ENCODE measurements at regions not wholly inside any gene's neighbourhood (a gene's known extent, or its start where the extent isn't known, plus 50 kb on each side); places are given as distances from the start of the nearest gene placed in this dataset.
"Not testable (repeated sequence)": the region's sequence is repeated elsewhere in the genome, so short reads cannot be mapped to it uniquely, and the experiment has no call there.

DNA sequence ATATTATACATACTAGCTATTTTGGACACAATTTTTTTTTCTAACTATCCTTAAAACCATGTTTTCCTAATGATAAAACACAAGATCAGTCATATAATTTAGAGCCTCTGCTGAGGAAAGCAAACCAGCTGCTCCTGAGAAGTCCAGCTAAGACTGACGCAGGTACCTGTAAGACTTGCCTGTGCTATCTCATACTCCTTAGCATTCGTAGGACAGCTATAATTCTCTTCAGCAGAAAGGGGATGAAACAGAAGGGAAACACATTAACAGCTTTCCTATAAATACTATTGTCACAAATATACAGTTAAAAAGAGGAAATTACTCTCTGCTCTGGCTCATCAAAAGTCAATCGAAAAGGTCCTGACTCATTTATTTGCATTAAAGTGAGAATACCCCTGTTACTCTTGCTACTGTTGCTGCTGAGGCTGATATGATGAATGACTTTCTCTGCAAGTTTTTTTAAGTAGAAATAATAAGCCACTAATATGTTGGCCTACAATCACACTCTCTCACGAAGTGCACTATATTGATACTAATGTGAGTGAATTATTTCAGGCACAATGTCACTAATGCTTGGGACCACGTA is 757.1 kb downstream of the KCNT2 start:
- no peak for DNase-seq (ENCODE audit: low read depth in 1 of 2, low spot score in 1 of 2)
- Histone ChIP-seq H3K27me3 (ENCODE audit: insufficient read depth, poor library complexity, severe bottlenecking) (no peaks in the 10 kb centered on the region), H3K27ac (replicated peaks) (no peak overlapping the region), H3K4me3 (replicated peaks; ENCODE audit: insufficient read depth, low read length) (no peak overlapping the region)
- TF ChIP-seq SPI1 (IDR thresholded peaks at IDR 0.05; ENCODE audit: borderline replicate concordance, low read depth) (no peak), POLR2AphosphoS5 (IDR thresholded peaks at IDR 0.05; ENCODE audit: low read depth) (no peak), GABPA (IDR thresholded peaks at IDR 0.05; ENCODE audit: low read depth) (no peak)
- TF ChIP-seq, protein P1, sequence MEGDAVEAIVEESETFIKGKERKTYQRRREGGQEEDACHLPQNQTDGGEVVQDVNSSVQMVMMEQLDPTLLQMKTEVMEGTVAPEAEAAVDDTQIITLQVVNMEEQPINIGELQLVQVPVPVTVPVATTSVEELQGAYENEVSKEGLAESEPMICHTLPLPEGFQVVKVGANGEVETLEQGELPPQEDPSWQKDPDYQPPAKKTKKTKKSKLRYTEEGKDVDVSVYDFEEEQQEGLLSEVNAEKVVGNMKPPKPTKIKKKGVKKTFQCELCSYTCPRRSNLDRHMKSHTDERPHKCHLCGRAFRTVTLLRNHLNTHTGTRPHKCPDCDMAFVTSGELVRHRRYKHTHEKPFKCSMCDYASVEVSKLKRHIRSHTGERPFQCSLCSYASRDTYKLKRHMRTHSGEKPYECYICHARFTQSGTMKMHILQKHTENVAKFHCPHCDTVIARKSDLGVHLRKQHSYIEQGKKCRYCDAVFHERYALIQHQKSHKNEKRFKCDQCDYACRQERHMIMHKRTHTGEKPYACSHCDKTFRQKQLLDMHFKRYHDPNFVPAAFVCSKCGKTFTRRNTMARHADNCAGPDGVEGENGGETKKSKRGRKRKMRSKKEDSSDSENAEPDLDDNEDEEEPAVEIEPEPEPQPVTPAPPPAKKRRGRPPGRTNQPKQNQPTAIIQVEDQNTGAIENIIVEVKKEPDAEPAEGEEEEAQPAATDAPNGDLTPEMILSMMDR (IDR thresholded peaks at IDR 0.05; ENCODE audit: insufficient read depth, low read length), result no peak

DNA sequence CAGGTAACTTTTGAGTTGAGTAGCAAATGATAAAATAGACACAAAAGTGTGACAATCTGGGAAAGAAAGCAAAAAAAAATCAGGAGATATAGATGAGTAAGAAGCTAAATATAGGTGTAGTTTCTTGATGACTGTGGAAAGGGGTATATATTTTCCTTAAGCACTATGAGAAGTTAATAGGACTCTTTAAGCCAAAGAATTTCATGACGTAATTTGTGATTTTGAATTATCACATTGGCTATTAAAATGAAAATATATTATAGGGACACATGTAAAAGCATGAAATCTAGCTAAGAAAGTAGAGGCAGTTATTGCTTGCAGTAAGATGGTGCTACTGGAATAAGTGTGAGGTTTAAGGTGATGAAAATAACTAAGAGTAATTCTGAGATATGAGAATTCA is 759.1 kb downstream of the KCNT2 start:
- TF ChIP-seq SPI1 (IDR thresholded peaks at IDR 0.05; ENCODE audit: borderline replicate concordance, low read depth) (no peak), POLR2AphosphoS5 (IDR thresholded peaks at IDR 0.05; ENCODE audit: low read depth) (no peak)
- Histone ChIP-seq H3K27me3 (ENCODE audit: insufficient read depth, poor library complexity, severe bottlenecking) (no peaks in the 10 kb centered on the region), H3K27ac (replicated peaks) (no peak overlapping the region), H3K4me3 (replicated peaks; ENCODE audit: insufficient read depth, low read length) (no peak overlapping the region)
- DNase-seq (ENCODE audit: low read depth in 1 of 2, low spot score in 1 of 2), result no peak

DNA sequence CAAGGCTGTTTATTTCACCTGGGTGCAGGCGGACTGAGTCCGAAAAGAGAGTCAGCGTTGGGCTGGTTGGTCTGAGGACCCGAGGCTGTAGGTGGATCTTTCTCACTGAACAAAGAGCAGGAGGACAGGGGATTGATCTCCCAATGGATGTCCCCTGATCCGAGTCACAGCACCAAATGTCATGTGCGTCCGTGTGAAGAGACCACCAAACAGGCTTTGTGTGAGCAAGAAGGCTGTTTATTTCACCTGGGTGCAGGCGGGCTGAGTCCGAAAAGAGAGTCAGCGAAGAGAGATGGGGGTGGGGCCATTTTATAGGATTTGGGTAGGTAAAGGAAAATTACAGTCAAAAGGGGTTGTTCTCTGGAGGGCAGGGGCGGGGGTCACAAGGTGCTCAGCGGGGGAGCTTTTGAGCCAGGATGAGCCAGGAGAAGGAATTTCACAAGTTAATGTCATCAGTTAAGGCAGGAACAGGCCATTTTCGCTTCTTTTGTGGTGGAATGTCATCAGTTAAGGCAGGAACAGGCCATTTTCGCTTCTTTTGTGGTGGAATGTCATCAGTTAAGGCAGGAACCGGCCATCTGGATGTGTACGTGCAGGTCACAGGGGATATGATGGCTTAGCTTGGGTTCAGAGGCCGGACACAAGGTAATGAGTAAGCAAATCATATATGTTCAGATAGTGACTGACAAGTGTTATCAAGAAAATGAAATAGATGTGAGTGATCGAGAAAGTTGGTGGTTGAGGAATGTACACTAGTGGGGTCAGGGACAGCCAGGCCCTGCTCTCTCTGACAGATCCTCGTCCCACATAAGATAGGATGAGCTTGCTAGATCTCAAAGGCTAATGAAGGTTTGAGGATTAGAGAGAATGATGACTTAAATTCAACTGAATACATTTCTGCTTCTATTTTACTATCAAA is 760.0 kb downstream of the KCNT2 start:
- not testable (repeated sequence) for H3K27ac ChIP-seq (replicated peaks); H3K4me3 ChIP-seq (replicated peaks; ENCODE audit: insufficient read depth, low read length); H3K27me3 ChIP-seq (ENCODE audit: insufficient read depth, poor library complexity, severe bottlenecking); DNase-seq (ENCODE audit: low read depth in 1 of 2, low spot score in 1 of 2)

DNA sequence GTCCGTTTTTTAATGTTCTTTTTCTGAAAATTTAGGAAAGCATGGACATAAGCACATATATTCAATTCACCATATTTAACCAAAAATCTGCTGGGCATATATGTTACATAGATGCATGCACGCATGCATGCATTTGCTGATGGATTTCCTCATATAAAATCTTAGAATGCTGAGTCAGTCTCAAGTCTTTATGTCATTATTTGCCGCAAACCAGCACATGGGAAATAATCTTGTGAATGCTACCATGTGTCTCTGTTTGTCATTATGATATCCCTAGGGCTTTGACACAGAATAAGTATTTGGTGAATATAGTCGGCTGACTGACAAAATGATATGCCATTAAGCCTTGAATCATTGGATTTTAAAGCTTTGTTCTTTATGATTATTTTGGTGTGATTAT is 776.5 kb downstream of the KCNT2 start:
- no peak for DNase-seq (ENCODE audit: low read depth in 1 of 2, low spot score in 1 of 2)
- Histone ChIP-seq H3K27me3 (ENCODE audit: insufficient read depth, poor library complexity, severe bottlenecking) (no peaks in the 10 kb centered on the region), H3K4me3 (replicated peaks; ENCODE audit: insufficient read depth, low read length) (no peak overlapping the region), H3K27ac (replicated peaks) (no peak overlapping the region)
- TF ChIP-seq POLR2AphosphoS5 (IDR thresholded peaks at IDR 0.05; ENCODE audit: low read depth) (no peak), SPI1 (IDR thresholded peaks at IDR 0.05; ENCODE audit: borderline replicate concordance, low read depth) (no peak), GABPA (IDR thresholded peaks at IDR 0.05; ENCODE audit: low read depth) (no peak)
- TF ChIP-seq, protein P1 (IDR thresholded peaks at IDR 0.05; ENCODE audit: insufficient read depth, low read length), result no peak
- TF ChIP-seq, protein P2, sequence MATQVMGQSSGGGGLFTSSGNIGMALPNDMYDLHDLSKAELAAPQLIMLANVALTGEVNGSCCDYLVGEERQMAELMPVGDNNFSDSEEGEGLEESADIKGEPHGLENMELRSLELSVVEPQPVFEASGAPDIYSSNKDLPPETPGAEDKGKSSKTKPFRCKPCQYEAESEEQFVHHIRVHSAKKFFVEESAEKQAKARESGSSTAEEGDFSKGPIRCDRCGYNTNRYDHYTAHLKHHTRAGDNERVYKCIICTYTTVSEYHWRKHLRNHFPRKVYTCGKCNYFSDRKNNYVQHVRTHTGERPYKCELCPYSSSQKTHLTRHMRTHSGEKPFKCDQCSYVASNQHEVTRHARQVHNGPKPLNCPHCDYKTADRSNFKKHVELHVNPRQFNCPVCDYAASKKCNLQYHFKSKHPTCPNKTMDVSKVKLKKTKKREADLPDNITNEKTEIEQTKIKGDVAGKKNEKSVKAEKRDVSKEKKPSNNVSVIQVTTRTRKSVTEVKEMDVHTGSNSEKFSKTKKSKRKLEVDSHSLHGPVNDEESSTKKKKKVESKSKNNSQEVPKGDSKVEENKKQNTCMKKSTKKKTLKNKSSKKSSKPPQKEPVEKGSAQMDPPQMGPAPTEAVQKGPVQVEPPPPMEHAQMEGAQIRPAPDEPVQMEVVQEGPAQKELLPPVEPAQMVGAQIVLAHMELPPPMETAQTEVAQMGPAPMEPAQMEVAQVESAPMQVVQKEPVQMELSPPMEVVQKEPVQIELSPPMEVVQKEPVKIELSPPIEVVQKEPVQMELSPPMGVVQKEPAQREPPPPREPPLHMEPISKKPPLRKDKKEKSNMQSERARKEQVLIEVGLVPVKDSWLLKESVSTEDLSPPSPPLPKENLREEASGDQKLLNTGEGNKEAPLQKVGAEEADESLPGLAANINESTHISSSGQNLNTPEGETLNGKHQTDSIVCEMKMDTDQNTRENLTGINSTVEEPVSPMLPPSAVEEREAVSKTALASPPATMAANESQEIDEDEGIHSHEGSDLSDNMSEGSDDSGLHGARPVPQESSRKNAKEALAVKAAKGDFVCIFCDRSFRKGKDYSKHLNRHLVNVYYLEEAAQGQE (IDR thresholded peaks at IDR 0.05; ENCODE audit: insufficient replicate concordance, low read depth), result no peak

DNA sequence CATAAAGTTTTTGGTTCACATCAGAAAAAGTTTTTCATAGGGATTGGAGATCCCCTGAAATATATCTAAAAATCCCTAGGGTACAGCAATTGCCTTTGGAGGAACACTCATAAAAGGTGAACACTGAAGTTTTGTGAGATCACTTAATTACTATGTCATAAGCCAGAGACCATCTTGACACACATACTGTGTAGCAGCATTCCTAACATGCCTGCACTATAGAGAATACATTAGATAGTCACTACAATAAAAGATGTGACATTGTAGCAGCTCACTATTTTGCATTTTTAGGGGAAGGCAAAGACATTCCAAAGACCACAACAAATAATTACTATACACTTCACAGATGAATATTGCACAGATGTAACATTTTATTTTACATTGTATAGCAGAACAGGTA is 779.9 kb downstream of the KCNT2 start:
- no peak overlapping the region for H3K4me3 ChIP-seq (replicated peaks; ENCODE audit: insufficient read depth, low read length)
- H3K27me3 ChIP-seq (ENCODE audit: insufficient read depth, poor library complexity, severe bottlenecking), result no peaks in the 10 kb centered on the region
- H3K27ac ChIP-seq (replicated peaks), result no peak overlapping the region
- TF ChIP-seq, protein P1 (IDR thresholded peaks at IDR 0.05; ENCODE audit: insufficient read depth, low read length), result no peak
- no peak for TF ChIP-seq SPI1 (IDR thresholded peaks at IDR 0.05; ENCODE audit: borderline replicate concordance, low read depth)
- TF ChIP-seq POLR2AphosphoS5 (IDR thresholded peaks at IDR 0.05; ENCODE audit: low read depth), result no peak
- TF ChIP-seq, protein P2 (IDR thresholded peaks at IDR 0.05; ENCODE audit: insufficient replicate concordance, low read depth), result no peak
- TF ChIP-seq GABPA (IDR thresholded peaks at IDR 0.05; ENCODE audit: low read depth), result no peak
- no peak for DNase-seq (ENCODE audit: low read depth in 1 of 2, low spot score in 1 of 2)

Data from HL-60 (cell line).